ENCODE measurements at regions not wholly inside any gene's neighbourhood (a gene's known extent, or its start where the extent isn't known, plus 50 kb on each side); places are given as distances from the start of the nearest gene placed in this dataset.

DNA sequence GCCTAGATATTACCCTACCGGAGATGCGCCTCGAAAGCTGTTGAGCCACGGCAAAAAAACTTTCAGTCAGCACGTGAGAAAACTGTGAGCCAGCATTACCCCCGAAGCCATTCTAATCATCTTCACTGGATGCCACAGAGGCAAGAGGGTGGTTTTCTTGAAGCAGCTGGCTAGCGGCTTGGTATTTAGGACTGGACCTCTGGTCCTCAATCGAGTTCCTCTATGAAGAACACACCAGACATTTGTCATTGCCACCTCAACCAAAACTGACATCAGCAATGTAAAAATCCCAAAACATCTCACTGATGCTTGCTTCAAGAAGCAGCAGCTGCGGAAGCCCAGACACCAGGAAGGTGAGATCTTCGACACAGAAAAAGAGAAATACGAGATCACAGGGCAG is 52.8 kb upstream of the SLC66A3 start:
- H3K36me3 ChIP-seq (ENCODE audit: insufficient read depth, insufficient read length, low read length), result no peaks in the 10 kb centered on the region
- no peak overlapping the region for H3K9ac ChIP-seq (ENCODE audit: insufficient read length, low read depth)
- TF ChIP-seq YY1 (IDR thresholded peaks at IDR 0.05; ENCODE audit: insufficient read depth, insufficient read length) (no peak), SUZ12 (IDR thresholded peaks at IDR 0.05; ENCODE audit: extremely low read depth, insufficient read depth, insufficient read length) (no peak), ZNF274 (IDR thresholded peaks at IDR 0.05; ENCODE audit: low read depth, low read length) (no peak)
- no peak for DNase-seq (ENCODE audit: low read depth, low spot score)
- H3K27me3 ChIP-seq (ENCODE audit: insufficient read depth, insufficient read length), result no peaks in the 10 kb centered on the region
- H3K4me1 ChIP-seq (ENCODE audit: insufficient read depth, insufficient read length), result no peaks in the 10 kb centered on the region
- H3K4me3 ChIP-seq (ENCODE audit: insufficient read length, low read depth), result no peak overlapping the region
- H3K9me3 ChIP-seq (ENCODE audit: insufficient read depth, low read length), result no peaks in the 10 kb centered on the region

DNA sequence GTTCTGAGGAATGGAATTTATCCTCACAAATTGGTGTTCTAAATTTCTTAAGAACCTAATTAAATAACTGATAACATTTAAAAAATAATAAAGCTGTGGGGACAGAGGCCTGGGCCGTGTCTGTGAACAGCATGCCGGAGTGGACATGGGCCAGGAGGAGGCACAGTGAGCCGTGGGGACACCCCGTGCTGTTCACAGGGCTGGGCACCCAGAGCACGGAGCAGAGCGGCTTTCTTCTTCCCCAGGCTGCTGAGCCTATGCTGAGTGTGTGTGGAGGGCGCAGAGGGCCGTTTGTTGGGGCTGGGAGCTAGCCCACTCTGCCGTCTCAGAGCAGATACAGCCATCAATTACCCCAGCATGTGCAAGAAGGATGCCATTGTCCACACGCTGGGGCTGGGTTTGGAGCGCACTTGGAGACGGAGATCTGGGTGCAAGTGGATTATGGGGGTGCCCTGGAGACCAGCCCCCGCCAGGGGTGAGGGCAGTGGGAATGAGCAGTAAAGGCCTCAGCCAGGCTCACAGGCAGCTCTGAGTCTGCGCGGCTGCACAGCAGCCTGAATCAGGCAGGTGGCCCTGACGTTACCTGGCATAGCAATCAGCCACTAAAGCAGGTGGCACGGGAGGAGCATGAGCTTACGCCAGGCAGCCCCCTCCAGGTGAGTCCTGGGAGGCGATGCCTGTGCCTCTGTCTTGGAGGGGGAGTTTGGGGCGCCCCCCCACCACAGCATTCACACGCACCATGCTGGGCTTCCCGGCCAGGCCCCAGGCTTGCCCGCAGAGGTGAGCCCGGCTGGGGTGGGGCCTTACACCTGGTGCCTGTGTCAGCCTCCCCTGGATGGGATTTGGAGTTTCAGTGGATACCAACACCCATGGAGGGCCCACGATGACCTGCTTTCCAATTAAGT is 52.1 kb upstream of the SLC66A3 start:
- no peaks in the 10 kb centered on the region for H3K9me3 ChIP-seq (ENCODE audit: insufficient read depth, low read length)
- no peaks in the 10 kb centered on the region for H3K4me1 ChIP-seq (ENCODE audit: insufficient read depth, insufficient read length)
- H3K4me3 ChIP-seq (ENCODE audit: insufficient read length, low read depth), result no peak overlapping the region
- H3K36me3 ChIP-seq (ENCODE audit: insufficient read depth, insufficient read length, low read length), result no peaks in the 10 kb centered on the region
- DNase-seq (ENCODE audit: low read depth, low spot score), result no peak
- no peak overlapping the region for H3K9ac ChIP-seq (ENCODE audit: insufficient read length, low read depth)
- no peaks in the 10 kb centered on the region for H3K27me3 ChIP-seq (ENCODE audit: insufficient read depth, insufficient read length)
- no peak for TF ChIP-seq ZNF274 (IDR thresholded peaks at IDR 0.05; ENCODE audit: low read depth, low read length)
- no peak for TF ChIP-seq SUZ12 (IDR thresholded peaks at IDR 0.05; ENCODE audit: extremely low read depth, insufficient read depth, insufficient read length)
- no peak for TF ChIP-seq YY1 (IDR thresholded peaks at IDR 0.05; ENCODE audit: insufficient read depth, insufficient read length)

- Histone ChIP-seq H3K9ac (ENCODE audit: insufficient read length, low read depth) (no peak overlapping the region), H3K27me3 (ENCODE audit: insufficient read depth, insufficient read length) (no peaks in the 10 kb centered on the region), H3K4me3 (ENCODE audit: insufficient read length, low read depth) (no peak overlapping the region), H3K36me3 (ENCODE audit: insufficient read depth, insufficient read length, low read length) (no peaks in the 10 kb centered on the region), H3K9me3 (ENCODE audit: insufficient read depth, low read length) (no peaks in the 10 kb centered on the region), H3K4me1 (ENCODE audit: insufficient read depth, insufficient read length) (no peaks in the 10 kb centered on the region)
- no peak for DNase-seq (ENCODE audit: low read depth, low spot score)
- TF ChIP-seq ZNF274 (IDR thresholded peaks at IDR 0.05; ENCODE audit: low read depth, low read length) (no peak), SUZ12 (IDR thresholded peaks at IDR 0.05; ENCODE audit: extremely low read depth, insufficient read depth, insufficient read length) (no peak)
Observed at GRCh38 chr2:11103984-11104793, 51.1 kb upstream of the SLC66A3 start.

DNA sequence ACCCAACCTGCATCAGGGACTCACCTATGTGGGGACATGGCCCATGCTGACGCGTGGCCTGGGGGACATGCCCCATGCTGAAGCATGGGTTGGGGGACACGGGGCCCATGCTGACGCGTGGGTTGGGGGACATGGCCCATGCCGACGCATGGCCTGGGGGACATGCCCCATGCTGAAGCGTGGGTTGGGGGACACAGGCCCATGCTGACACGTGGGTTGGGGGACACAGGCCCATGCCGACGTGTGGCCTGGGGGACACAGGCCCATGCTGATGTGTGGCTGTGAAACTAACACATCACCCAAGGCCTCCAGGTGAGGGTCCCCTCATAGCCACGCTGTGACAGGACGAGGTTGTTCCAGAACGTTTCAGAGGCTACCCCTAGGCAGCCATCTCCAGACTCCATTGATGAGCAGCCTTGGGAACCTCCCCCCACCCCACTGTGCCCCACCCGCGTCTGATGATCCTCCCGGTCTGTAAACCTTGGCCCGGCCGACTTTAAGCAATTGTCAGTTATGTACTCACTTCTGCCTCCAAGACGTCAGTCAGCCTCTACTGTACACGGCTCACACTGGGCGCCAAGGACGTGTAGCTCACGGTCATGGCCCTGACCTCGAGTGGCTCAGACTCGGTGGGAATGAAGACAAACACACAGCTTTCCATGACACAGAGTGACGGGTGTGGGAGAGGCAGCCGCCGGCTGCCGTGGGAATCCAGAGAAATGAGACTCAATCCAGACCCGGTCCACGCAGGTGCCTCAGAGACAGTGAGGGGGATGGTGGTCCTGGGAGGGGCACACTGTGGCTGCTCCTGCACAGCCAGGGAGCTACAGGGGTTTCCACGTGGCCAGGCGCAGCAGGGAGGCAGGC is 50.2 kb upstream of the SLC66A3 start:
- Histone ChIP-seq H3K27me3 (ENCODE audit: insufficient read depth, insufficient read length) (no peaks in the 10 kb centered on the region), H3K9ac (ENCODE audit: insufficient read length, low read depth) (no peak overlapping the region), H3K9me3 (ENCODE audit: insufficient read depth, low read length) (no peaks in the 10 kb centered on the region), H3K36me3 (ENCODE audit: insufficient read depth, insufficient read length, low read length) (no peaks in the 10 kb centered on the region), H3K4me1 (ENCODE audit: insufficient read depth, insufficient read length) (no peaks in the 10 kb centered on the region), H3K4me3 (ENCODE audit: insufficient read length, low read depth) (no peak overlapping the region)
- no peak for TF ChIP-seq YY1 (IDR thresholded peaks at IDR 0.05; ENCODE audit: insufficient read depth, insufficient read length)
- TF ChIP-seq SUZ12 (IDR thresholded peaks at IDR 0.05; ENCODE audit: extremely low read depth, insufficient read depth, insufficient read length), result no peak
- no peak for TF ChIP-seq ZNF274 (IDR thresholded peaks at IDR 0.05; ENCODE audit: low read depth, low read length)
- DNase-seq (ENCODE audit: low read depth, low spot score), result no peak

Data from NT2/D1 (cell line).